KMS-11 (cell line): ENCODE measurements at regions not wholly inside any gene's neighbourhood (a gene's known extent, or its start where the extent isn't known, plus 50 kb on each side); places are given as distances from the start of the nearest gene placed in this dataset.

Source experiments
- H2AFZ ChIP-seq: fragments of 200-600 bp; sonication (generic); 2 replicates; pipeline ENCODE4 v1.6.1; 2016; ENCODE audit warnings: antibody characterized with exemption, mixed run types, low read depth
- H3K27ac ChIP-seq: fragments of 200-600 bp; sonication (generic); 2 replicates; pipeline ENCODE4 v1.6.1; 2016; ENCODE audit warnings: mild to moderate bottlenecking, mixed run types
- H3K27me3 ChIP-seq: fragments of 200-600 bp; sonication (generic); 2 replicates; pipeline ENCODE4 v1.6.1; 2017; ENCODE audit warnings: mild to moderate bottlenecking, low read depth, mixed run types, moderate library complexity; ENCODE audit not compliant: insufficient read depth
- H3K36me3 ChIP-seq: fragments of 200-600 bp; sonication (generic); 2 replicates; pipeline ENCODE4 v1.6.1; 2017; ENCODE audit warnings: mild to moderate bottlenecking, mixed run types; ENCODE audit not compliant: insufficient read depth
- H3K4me1 ChIP-seq: fragments of 200-600 bp; sonication (generic); 2 replicates; pipeline ENCODE4 v1.6.1; 2016; ENCODE audit warnings: mild to moderate bottlenecking, low read depth, mixed run types; ENCODE audit not compliant: poor library complexity, severe bottlenecking
- H3K4me2 ChIP-seq: fragments of 200-600 bp; sonication (generic); 2 replicates; pipeline ENCODE4 v1.7.0; 2016; ENCODE audit warnings: mild to moderate bottlenecking, mixed run types
- H3K4me3 ChIP-seq: fragments of 200-600 bp; sonication (generic); IDR thresholded peaks from 2 replicates; pipeline ENCODE4 v1.6.1; 2017; ENCODE audit warnings: low read depth, low read length, mixed read lengths; ENCODE audit not compliant: insufficient read depth
- H3K79me2 ChIP-seq: fragments of 200-600 bp; sonication (generic); 2 replicates; pipeline ENCODE4 v1.6.1; 2016; ENCODE audit warnings: low read depth, mixed run types; ENCODE audit not compliant: insufficient read depth
- H3K9ac ChIP-seq: fragments of 200-600 bp; sonication (generic); 2 replicates; pipeline ENCODE4 v1.6.1; 2016; ENCODE audit warnings: mild to moderate bottlenecking, mixed run types
- H4K20me1 ChIP-seq: fragments of 200-600 bp; sonication (generic); 2 replicates; pipeline ENCODE4 v1.6.1; 2016; ENCODE audit warnings: mild to moderate bottlenecking, mixed run types; ENCODE audit not compliant: insufficient read depth
- CTCF ChIP-seq: fragments of 200-600 bp; sonication (generic); conservative IDR thresholded peaks from 2 replicates; pipeline ENCODE4 v1.6.1; 2017; ENCODE audit warnings: low read depth, mild to moderate bottlenecking, antibody characterized with exemption, low read length, moderate library complexity, mixed read lengths

- no peak for TF ChIP-seq CTCF
- Histone ChIP-seq H3K36me3 (no peaks in the 10 kb centered on the region), H3K4me3 (no peak overlapping the region), H3K4me2 (no peak overlapping the region), H2AFZ (no peak overlapping the region), H4K20me1 (no peaks in the 10 kb centered on the region), H3K4me1 (no peaks in the 10 kb centered on the region), H3K79me2 (no peaks in the 10 kb centered on the region), H3K27me3 (no peaks in the 10 kb centered on the region), H3K9ac (no peak overlapping the region), H3K27ac (no peak overlapping the region)
Observed at GRCh38 chr7:155914341-155914740, 102.1 kb upstream of the SHH start.

GRCh38 chr7:155913719-155914118 lies 101.5 kb upstream of the SHH start:
- no peak for TF ChIP-seq CTCF

GRCh38 chr7:155913291-155913690 lies 101.0 kb upstream of the SHH start:
- Histone ChIP-seq H3K4me1 (no peaks in the 10 kb centered on the region), H2AFZ (no peak overlapping the region), H4K20me1 (no peaks in the 10 kb centered on the region), H3K27me3 (no peaks in the 10 kb centered on the region), H3K9ac (no peak overlapping the region), H3K27ac (no peak overlapping the region), H3K79me2 (no peaks in the 10 kb centered on the region), H3K4me3 (no peak overlapping the region), H3K4me2 (no peak overlapping the region), H3K36me3 (no peaks in the 10 kb centered on the region)
- TF ChIP-seq CTCF: no peak

More at GRCh38 chr7:155913719-155914118, 101.5 kb upstream of the SHH start:
- Histone ChIP-seq H4K20me1 (no peaks in the 10 kb centered on the region), H3K36me3 (no peaks in the 10 kb centered on the region), H3K9ac (no peak overlapping the region), H2AFZ (no peak overlapping the region), H3K79me2 (no peaks in the 10 kb centered on the region), H3K27ac (no peak overlapping the region), H3K4me1 (no peaks in the 10 kb centered on the region), H3K4me3 (no peak overlapping the region), H3K4me2 (no peak overlapping the region), H3K27me3 (no peaks in the 10 kb centered on the region)

GRCh38 chr7:155911471-155912105 lies 99.3 kb upstream of the SHH start:
- Histone ChIP-seq H3K4me3 (no peak overlapping the region), H2AFZ (no peak overlapping the region), H4K20me1 (no peaks in the 10 kb centered on the region), H3K27me3 (no peaks in the 10 kb centered on the region), H3K79me2 (no peaks in the 10 kb centered on the region), H3K27ac (no peak overlapping the region), H3K4me2 (no peak overlapping the region), H3K9ac (no peak overlapping the region), H3K36me3 (no peaks in the 10 kb centered on the region), H3K4me1 (no peaks in the 10 kb centered on the region)
- TF ChIP-seq CTCF: no peak
